ENCODE measurements at regions not wholly inside any gene's neighbourhood (a gene's known extent, or its start where the extent isn't known, plus 50 kb on each side); places are given as distances from the start of the nearest gene placed in this dataset.

GRCh38 chr9:135263511-135263910 is 176.0 kb downstream of the OLFM1 start:
- in situ Hi-C loops (cut with MboI; ENCODE audit: low sequenced_read_pairs, unreplicated experiment), result no loop called here
- TF ChIP-seq CTCF (IDR thresholded peaks at IDR 0.05; ENCODE audit: borderline replicate concordance, control extremely low read depth, extremely low read depth, insufficient read depth, missing control alignments), result no peak
- DNase-seq (ENCODE audit: low spot score), result no peak

GRCh38 chr9:135265931-135266330 is 178.5 kb downstream of the OLFM1 start:
- TF ChIP-seq CTCF (IDR thresholded peaks at IDR 0.05; ENCODE audit: borderline replicate concordance, control extremely low read depth, extremely low read depth, insufficient read depth, missing control alignments), result no peak
- no peak for DNase-seq (ENCODE audit: low spot score)
- in situ Hi-C loops (cut with MboI; ENCODE audit: low sequenced_read_pairs, unreplicated experiment), result no loop called here

GRCh38 chr9:135267191-135267809 is 179.8 kb downstream of the OLFM1 start:
- no peak for DNase-seq (ENCODE audit: low spot score)
- in situ Hi-C loops (cut with MboI; ENCODE audit: low sequenced_read_pairs, unreplicated experiment), result no loop called here
- TF ChIP-seq CTCF (IDR thresholded peaks at IDR 0.05; ENCODE audit: borderline replicate concordance, control extremely low read depth, extremely low read depth, insufficient read depth, missing control alignments), result no peak

GRCh38 chr9:135268031-135268430 is 180.6 kb downstream of the OLFM1 start:
- no peak for TF ChIP-seq CTCF (IDR thresholded peaks at IDR 0.05; ENCODE audit: borderline replicate concordance, control extremely low read depth, extremely low read depth, insufficient read depth, missing control alignments)
- in situ Hi-C loops (cut with MboI; ENCODE audit: low sequenced_read_pairs, unreplicated experiment), result no loop called here
- DNase-seq (ENCODE audit: low spot score), result no peak

- DNase-seq (ENCODE audit: low spot score), result no peak
- TF ChIP-seq CTCF (IDR thresholded peaks at IDR 0.05; ENCODE audit: borderline replicate concordance, control extremely low read depth, extremely low read depth, insufficient read depth, missing control alignments), result no peak
- in situ Hi-C loops (cut with MboI; ENCODE audit: low sequenced_read_pairs, unreplicated experiment), result no loop called here
Measured at GRCh38 chr9:135268981-135269380, 181.5 kb downstream of the OLFM1 start.

- no peak for TF ChIP-seq CTCF (IDR thresholded peaks at IDR 0.05; ENCODE audit: borderline replicate concordance, control extremely low read depth, extremely low read depth, insufficient read depth, missing control alignments)
- in situ Hi-C loops (cut with MboI; ENCODE audit: low sequenced_read_pairs, unreplicated experiment), result no loop called here
Measured at GRCh38 chr9:135269912-135270830, 182.7 kb downstream of the OLFM1 start.

More at GRCh38 chr9:135269912-135270830, 182.7 kb downstream of the OLFM1 start:
- no peak for DNase-seq (ENCODE audit: low spot score)

All from GM13976 (cell line).